Cardiac fibroblast (primary cell): ENCODE measurements at regions not wholly inside any gene's neighbourhood (a gene's known extent, or its start where the extent isn't known, plus 50 kb on each side); places are given as distances from the start of the nearest gene placed in this dataset.

Source experiments
- DNase-seq, 2 donors: peaks; one replicate each; pipeline versions ENCODE4 v3.0.0 to v3.0.0-alpha.2; 2010; ENCODE audit warnings: low read depth in 2 of 2
- H3K4me3 ChIP-seq, 2 donors: replicated peaks in 1 of 2; 1 replicate in 1 of 2; 2 replicates in 1 of 2; pipeline ENCODE4 v1.5.1; 2011; ENCODE audit warnings: low read depth in 2 of 2, low read length in 2 of 2, mild to moderate bottlenecking in 2 of 2, moderate library complexity in 1 of 2
- TF ChIP-seq, protein P1 (sequence below): IDR thresholded peaks from one replicate; pipeline ENCODE4 v1.5.1; 2011; ENCODE audit warnings: low read depth, mild to moderate bottlenecking, low read length, inconsistent platforms

- DNase-seq, result no peak
- no peak overlapping the region for H3K4me3 ChIP-seq
- TF ChIP-seq, protein P1, sequence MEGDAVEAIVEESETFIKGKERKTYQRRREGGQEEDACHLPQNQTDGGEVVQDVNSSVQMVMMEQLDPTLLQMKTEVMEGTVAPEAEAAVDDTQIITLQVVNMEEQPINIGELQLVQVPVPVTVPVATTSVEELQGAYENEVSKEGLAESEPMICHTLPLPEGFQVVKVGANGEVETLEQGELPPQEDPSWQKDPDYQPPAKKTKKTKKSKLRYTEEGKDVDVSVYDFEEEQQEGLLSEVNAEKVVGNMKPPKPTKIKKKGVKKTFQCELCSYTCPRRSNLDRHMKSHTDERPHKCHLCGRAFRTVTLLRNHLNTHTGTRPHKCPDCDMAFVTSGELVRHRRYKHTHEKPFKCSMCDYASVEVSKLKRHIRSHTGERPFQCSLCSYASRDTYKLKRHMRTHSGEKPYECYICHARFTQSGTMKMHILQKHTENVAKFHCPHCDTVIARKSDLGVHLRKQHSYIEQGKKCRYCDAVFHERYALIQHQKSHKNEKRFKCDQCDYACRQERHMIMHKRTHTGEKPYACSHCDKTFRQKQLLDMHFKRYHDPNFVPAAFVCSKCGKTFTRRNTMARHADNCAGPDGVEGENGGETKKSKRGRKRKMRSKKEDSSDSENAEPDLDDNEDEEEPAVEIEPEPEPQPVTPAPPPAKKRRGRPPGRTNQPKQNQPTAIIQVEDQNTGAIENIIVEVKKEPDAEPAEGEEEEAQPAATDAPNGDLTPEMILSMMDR, result no peak
Observed at GRCh38 chr12:17348311-17348710, 741.7 kb downstream of the RERGL start.

DNA sequence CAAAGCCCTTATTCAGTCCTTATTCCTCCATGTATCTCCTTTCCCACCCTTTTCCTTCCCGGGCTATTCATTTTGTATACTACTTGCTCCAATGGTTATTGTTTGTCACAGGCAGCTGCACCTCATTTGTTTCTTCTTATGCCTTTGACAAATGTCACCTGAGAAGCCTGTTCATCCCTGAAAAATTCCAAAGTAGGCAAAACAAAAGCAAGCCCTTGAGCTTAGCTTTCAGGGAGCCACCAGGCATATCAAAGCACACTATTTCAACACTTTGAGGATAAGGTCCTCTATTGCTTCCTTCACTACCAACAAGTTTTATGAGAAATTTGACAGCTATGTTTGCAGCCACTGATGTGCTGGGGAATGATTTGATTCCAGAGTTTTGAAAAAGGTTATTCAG is 738.7 kb upstream of the LMO3 start:
- no peak for DNase-seq
- TF ChIP-seq, protein P1, result no peak
- H3K4me3 ChIP-seq, result no peak overlapping the region

DNA sequence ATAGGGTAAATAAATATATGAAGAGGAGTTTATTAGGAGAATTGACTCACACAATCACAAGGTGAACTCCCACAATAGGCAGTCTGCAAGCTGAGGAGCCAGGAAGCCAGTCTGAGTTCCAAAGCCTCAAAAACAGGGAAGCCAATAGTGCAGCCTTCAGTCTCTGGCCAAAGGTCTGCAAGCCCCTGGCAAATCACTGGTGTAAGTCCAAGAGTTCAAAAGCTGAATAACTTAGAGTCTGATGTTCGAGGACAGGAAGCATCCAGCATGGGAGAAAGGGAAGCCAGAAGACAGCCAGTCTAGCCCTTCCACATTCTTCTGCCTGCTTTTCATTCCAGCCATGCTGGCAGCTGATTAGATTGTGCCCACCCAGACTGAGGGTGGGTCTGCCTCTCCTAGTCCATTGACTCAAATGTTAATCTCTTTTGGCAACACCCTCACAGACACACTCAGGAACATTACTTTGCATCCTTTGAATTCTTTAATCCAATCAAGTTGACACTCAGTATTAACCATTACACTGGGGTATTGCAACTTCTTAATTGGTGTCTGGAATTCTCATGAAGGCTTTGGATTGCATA is 736.5 kb upstream of the LMO3 start:
- no peak for DNase-seq
- TF ChIP-seq, protein P1, result no peak
- H3K4me3 ChIP-seq, result no peak overlapping the region

DNA sequence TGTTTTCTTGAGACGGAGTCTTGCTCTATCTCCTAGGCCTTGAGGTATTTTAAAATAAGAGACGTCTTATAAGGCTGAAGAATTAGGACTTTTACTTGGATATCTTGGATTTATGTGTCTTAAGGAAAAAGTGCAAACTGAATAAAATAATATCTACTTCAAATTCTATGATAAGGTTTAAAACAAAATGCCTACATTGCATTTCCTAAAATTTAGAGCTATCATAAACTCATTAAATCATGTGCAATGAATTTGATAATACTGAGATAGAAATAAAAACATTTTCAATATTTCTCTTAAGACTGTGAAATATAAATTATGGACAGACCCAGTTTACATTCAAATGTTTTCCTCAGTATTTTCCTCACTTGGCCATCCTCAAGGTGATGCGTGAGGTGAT is 729.5 kb upstream of the LMO3 start:
- no peak overlapping the region for H3K4me3 ChIP-seq
- DNase-seq, result no peak
- TF ChIP-seq, protein P1, result no peak

DNA sequence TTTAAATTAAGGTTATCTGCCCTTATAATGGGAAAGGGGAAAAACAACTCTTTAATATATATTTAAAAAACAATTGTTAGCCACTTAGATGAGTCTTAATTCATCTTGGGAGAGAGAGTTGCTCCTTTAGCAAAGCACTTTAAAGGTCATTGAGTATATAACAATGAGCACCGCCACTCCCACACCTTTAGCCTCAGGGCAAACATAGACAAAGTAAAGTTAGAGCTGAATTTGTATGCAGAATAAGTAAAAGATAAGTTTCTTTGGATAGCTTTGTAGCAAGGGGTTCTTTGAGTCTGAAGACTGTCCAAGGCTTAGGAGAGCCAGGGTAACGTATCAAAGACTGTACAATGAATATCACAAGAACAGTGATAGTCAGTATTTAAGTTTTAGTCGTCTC is 728.8 kb upstream of the LMO3 start:
- no peak for DNase-seq

GRCh38 chr12:17333287-17333686 is 727.3 kb upstream of the LMO3 start:
- TF ChIP-seq, protein P1, result no peak
- no peak overlapping the region for H3K4me3 ChIP-seq
- no peak for DNase-seq

More for the DNA sequence above, 728.8 kb upstream of the LMO3 start:
- TF ChIP-seq, protein P1, result no peak
- no peak overlapping the region for H3K4me3 ChIP-seq

DNA sequence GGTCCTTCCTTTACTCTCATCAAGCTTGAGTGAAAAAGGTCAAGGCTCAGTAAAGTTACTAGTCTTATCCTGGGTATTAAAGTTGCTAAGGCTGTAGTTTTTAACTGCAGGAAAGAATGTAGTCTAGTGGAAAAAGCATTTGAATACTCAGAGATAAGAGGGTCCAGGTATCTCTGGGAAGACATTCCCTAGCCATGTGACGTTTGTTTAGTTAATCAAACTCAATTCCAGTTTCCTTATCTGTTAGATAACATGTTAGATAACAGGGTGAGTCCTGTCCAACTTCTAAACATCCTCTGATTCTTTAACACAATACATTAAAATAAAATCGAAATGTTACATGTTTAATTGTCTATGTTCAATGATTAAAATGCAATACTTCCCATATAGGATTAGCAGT is 720.7 kb upstream of the LMO3 start:
- TF ChIP-seq, protein P1, result no peak

More for the DNA sequence above, 720.7 kb upstream of the LMO3 start:
- H3K4me3 ChIP-seq, result no peak overlapping the region
- DNase-seq, result no peak
